ENCODE measurements at regions not wholly inside any gene's neighbourhood (a gene's known extent, or its start where the extent isn't known, plus 50 kb on each side); places are given as distances from the start of the nearest gene placed in this dataset.

GRCh38 chr2:12613137-12613835 is 103.5 kb upstream of the TRIB2 start:
- intact Hi-C loops (cut with DNase I; ENCODE audit: low total_unique reads) = no loop called here
- TF ChIP-seq POLR2A (IDR thresholded peaks at IDR 0.05) (no peak), CTCF (IDR thresholded peaks at IDR 0.05) (no peak)
- 72% methylated on average over 7 of the region's 7 CpGs for WGBS, 2 donors
- no peak for DNase-seq (ENCODE audit: low spot score in 2 of 2)
- no peak overlapping the region for H3K4me3 ChIP-seq (ENCODE audit: low read depth, poor library complexity, severe bottlenecking)

- intact Hi-C loops (cut with DNase I; ENCODE audit: low total_unique reads) = no loop called here
- no peak overlapping the region for H3K4me3 ChIP-seq (ENCODE audit: low read depth, poor library complexity, severe bottlenecking)
- DNase-seq (ENCODE audit: low spot score in 2 of 2) = no peak
- no peak for TF ChIP-seq CTCF (IDR thresholded peaks at IDR 0.05)
- 97 to 98% methylated on average over 2 of the region's 2 CpGs for WGBS, 2 donors
These were observed 101.2 kb upstream of the TRIB2 start for GRCh38 chr2:12615509-12615908.

- intact Hi-C loops (cut with DNase I; ENCODE audit: low total_unique reads) = no loop called here
- no peak overlapping the region for H3K4me3 ChIP-seq (ENCODE audit: low read depth, poor library complexity, severe bottlenecking)
- WGBS, 2 donors = 87 to 92% methylated on average over 2 of the region's 2 CpGs
- TF ChIP-seq POLR2A (IDR thresholded peaks at IDR 0.05) (no peak), CTCF (IDR thresholded peaks at IDR 0.05) (no peak)
- no peak for DNase-seq (ENCODE audit: low spot score in 2 of 2)
These were observed 100.1 kb upstream of the TRIB2 start for GRCh38 chr2:12616456-12617156.

GRCh38 chr2:12617366-12617765 is 99.4 kb upstream of the TRIB2 start:
- intact Hi-C loops (cut with DNase I; ENCODE audit: low total_unique reads) = no loop called here
- TF ChIP-seq CTCF (IDR thresholded peaks at IDR 0.05) (no peak), POLR2A (IDR thresholded peaks at IDR 0.05) (no peak)
- WGBS, 2 donors = 78 to 81% methylated on average over 3 of the region's 3 CpGs
- no peak for DNase-seq (ENCODE audit: low spot score in 2 of 2)
- no peak overlapping the region for H3K4me3 ChIP-seq (ENCODE audit: low read depth, poor library complexity, severe bottlenecking)

GRCh38 chr2:12617853-12618252 is 98.9 kb upstream of the TRIB2 start:
- WGBS, 2 donors = 55 to 67% methylated on average over 2 of the region's 2 CpGs
- TF ChIP-seq CTCF (IDR thresholded peaks at IDR 0.05) (no peak), POLR2A (IDR thresholded peaks at IDR 0.05) (no peak)
- no peak for DNase-seq (ENCODE audit: low spot score in 2 of 2)
- intact Hi-C loops (cut with DNase I; ENCODE audit: low total_unique reads) = no loop called here
- no peak overlapping the region for H3K4me3 ChIP-seq (ENCODE audit: low read depth, poor library complexity, severe bottlenecking)
